ENCODE measurements at regions not wholly inside any gene's neighbourhood (a gene's known extent, or its start where the extent isn't known, plus 50 kb on each side); places are given as distances from the start of the nearest gene placed in this dataset.

- TF ChIP-seq CTCF (IDR thresholded peaks at IDR 0.05; ENCODE audit: insufficient read depth, low read length, poor library complexity, severe bottlenecking) (no peak), EZH2phosphoT487 (conservative IDR thresholded peaks at IDR 0.05; ENCODE audit: low read length) (no peak)
Observed at GRCh38 chr10:2951235-2951835, 116.0 kb upstream of the PFKP start.

Measured in SU-DHL-6 (cell line).